HEK293 (cell line): ENCODE measurements at regions not wholly inside any gene's neighbourhood (a gene's known extent, or its start where the extent isn't known, plus 50 kb on each side); places are given as distances from the start of the nearest gene placed in this dataset.

ENCODE experiments used
- GLI4 ChIP-seq: fragments of 450-650 bp; formaldehyde crosslinking; IDR thresholded peaks from 2 replicates; pipeline ENCODE4 v1.5.1; 2016; ENCODE audit warnings: missing biosample characterization, missing genetic modification characterization
- HOXA7 ChIP-seq: sonication (generic); formaldehyde crosslinking; IDR thresholded peaks from 2 replicates; pipeline ENCODE4 v1.8.1; 2022; ENCODE audit warnings: missing genetic modification reagents, borderline replicate concordance
- KLF16 ChIP-seq: fragments of 450-650 bp; formaldehyde crosslinking; IDR thresholded peaks from 2 replicates; pipeline ENCODE4 v1.5.1; 2017; ENCODE audit warnings: missing biosample characterization, missing genetic modification characterization
- REPIN1 ChIP-seq: fragments of 450-650 bp; formaldehyde crosslinking; IDR thresholded peaks from 2 replicates; pipeline ENCODE4 v1.5.1; 2017; ENCODE audit warnings: missing biosample characterization, missing genetic modification characterization, low read depth
- ZIC2 ChIP-seq: fragments of 450-650 bp; formaldehyde crosslinking; IDR thresholded peaks from 2 replicates; pipeline ENCODE4 v1.5.1; 2016; ENCODE audit warnings: missing biosample characterization, missing genetic modification characterization
- ZNF274 ChIP-seq, 2 experiments: fragments of 200-500 bp in 1 of 2; fragments of 450-650 bp in 1 of 2; sonication (Bioruptor generic) in 1 of 2; formaldehyde crosslinking in 1 of 2; IDR thresholded peaks; 2 replicates each; pipeline versions ENCODE4 v1.5.1 to v1.6.1; 2014 to 2016; ENCODE audit warnings: borderline replicate concordance in 1 of 2, inconsistent platforms in 1 of 2, low read length in 1 of 2, missing biosample characterization in 1 of 2, missing genetic modification characterization in 1 of 2
- ZNF707 ChIP-seq: fragments of 450-650 bp; formaldehyde crosslinking; IDR thresholded peaks from 2 replicates; pipeline ENCODE4 v1.5.1; 2016; ENCODE audit warnings: missing biosample characterization, missing genetic modification characterization
- ZNF768 ChIP-seq: fragments of 450-650 bp; formaldehyde crosslinking; IDR thresholded peaks from 2 replicates; pipeline ENCODE4 v1.5.1; 2018; ENCODE audit warnings: missing biosample characterization, mild to moderate bottlenecking, missing genetic modification characterization
- TF ChIP-seq, protein P1 (sequence below): IDR thresholded peaks from 2 replicates; pipeline ENCODE4 v1.6.1; 2011; ENCODE audit warnings: mild to moderate bottlenecking, low read depth, low read length, borderline replicate concordance
- TF ChIP-seq, protein P2 (sequence below): fragments of 450-650 bp; formaldehyde crosslinking; IDR thresholded peaks from 2 replicates; pipeline ENCODE4 v1.5.1; 2016; ENCODE audit warnings: missing biosample characterization, missing genetic modification characterization
- TF ChIP-seq, protein P3 (sequence below): fragments of 450-650 bp; formaldehyde crosslinking; IDR thresholded peaks from 2 replicates; pipeline ENCODE4 v1.5.1; 2016; ENCODE audit warnings: missing biosample characterization, missing genetic modification characterization

DNA sequence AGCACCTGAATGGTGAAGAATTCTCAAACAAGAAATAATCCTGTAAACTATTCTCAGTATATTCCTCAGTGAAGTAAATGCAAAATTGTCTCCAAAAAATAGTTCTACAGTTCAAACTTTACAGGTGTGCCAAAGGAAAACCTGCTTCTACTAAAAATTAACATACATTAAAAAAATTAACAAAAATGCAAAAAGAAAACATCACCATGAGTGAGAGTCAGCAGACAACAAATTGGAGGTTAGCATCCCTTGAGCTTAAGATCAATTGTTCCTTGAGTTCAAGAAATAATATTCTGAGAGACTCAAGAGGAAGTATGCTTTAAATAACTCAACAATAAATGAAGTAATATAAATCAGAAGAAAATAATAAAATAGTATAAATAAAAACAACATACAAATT is 278.4 kb upstream of the MME start:
- TF ChIP-seq ZNF274 (IDR thresholded peaks at IDR 0.05; ENCODE audit: low read length) (no peak), ZNF274 (tag by site-specific recombination; IDR thresholded peaks at IDR 0.05; ENCODE audit: borderline replicate concordance) (no peak), ZNF707 (tag by site-specific recombination) (no peak), ZNF768 (tag by site-specific recombination) (no peak), REPIN1 (tag by site-specific recombination) (no peak), GLI4 (tag by site-specific recombination) (no peak), ZIC2 (tag by site-specific recombination) (no peak), KLF16 (tag by site-specific recombination) (no peak), HOXA7 (no peak)
- TF ChIP-seq, protein P1, sequence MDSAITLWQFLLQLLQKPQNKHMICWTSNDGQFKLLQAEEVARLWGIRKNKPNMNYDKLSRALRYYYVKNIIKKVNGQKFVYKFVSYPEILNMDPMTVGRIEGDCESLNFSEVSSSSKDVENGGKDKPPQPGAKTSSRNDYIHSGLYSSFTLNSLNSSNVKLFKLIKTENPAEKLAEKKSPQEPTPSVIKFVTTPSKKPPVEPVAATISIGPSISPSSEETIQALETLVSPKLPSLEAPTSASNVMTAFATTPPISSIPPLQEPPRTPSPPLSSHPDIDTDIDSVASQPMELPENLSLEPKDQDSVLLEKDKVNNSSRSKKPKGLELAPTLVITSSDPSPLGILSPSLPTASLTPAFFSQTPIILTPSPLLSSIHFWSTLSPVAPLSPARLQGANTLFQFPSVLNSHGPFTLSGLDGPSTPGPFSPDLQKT, result no peak
- TF ChIP-seq, protein P2, sequence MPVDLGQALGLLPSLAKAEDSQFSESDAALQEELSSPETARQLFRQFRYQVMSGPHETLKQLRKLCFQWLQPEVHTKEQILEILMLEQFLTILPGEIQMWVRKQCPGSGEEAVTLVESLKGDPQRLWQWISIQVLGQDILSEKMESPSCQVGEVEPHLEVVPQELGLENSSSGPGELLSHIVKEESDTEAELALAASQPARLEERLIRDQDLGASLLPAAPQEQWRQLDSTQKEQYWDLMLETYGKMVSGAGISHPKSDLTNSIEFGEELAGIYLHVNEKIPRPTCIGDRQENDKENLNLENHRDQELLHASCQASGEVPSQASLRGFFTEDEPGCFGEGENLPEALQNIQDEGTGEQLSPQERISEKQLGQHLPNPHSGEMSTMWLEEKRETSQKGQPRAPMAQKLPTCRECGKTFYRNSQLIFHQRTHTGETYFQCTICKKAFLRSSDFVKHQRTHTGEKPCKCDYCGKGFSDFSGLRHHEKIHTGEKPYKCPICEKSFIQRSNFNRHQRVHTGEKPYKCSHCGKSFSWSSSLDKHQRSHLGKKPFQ, result no peak
- TF ChIP-seq, protein P3, sequence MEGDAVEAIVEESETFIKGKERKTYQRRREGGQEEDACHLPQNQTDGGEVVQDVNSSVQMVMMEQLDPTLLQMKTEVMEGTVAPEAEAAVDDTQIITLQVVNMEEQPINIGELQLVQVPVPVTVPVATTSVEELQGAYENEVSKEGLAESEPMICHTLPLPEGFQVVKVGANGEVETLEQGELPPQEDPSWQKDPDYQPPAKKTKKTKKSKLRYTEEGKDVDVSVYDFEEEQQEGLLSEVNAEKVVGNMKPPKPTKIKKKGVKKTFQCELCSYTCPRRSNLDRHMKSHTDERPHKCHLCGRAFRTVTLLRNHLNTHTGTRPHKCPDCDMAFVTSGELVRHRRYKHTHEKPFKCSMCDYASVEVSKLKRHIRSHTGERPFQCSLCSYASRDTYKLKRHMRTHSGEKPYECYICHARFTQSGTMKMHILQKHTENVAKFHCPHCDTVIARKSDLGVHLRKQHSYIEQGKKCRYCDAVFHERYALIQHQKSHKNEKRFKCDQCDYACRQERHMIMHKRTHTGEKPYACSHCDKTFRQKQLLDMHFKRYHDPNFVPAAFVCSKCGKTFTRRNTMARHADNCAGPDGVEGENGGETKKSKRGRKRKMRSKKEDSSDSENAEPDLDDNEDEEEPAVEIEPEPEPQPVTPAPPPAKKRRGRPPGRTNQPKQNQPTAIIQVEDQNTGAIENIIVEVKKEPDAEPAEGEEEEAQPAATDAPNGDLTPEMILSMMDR (tag by site-specific recombination), result no peak
